HEK293 (cell line): ENCODE measurements at regions not wholly inside any gene's neighbourhood (a gene's known extent, or its start where the extent isn't known, plus 50 kb on each side); places are given as distances from the start of the nearest gene placed in this dataset.

Experiments used
- CTCF ChIA-PET: fragments of 350-600 bp; formaldehyde crosslinking; extraction: SDS; loops from one replicate; lab custom pipeline; 2021; ENCODE audit warnings: antibody characterized with exemption; lab: Yijun Ruan, JAX
- POLR2A ChIA-PET: fragments of 300-600 bp; formaldehyde crosslinking; extraction: SDS; loops from one replicate; lab custom pipeline; 2020; ENCODE audit warnings: antibody characterized with exemption, inconsistent platforms; lab: Yijun Ruan, JAX
- H3K27ac ChIP-seq: fragments of 200-500 bp; sonication (Bioruptor generic); 2 replicates; pipeline ENCODE4 v1.5.1; 2014; ENCODE audit warnings: low read depth, low read length, control low read depth, inconsistent platforms; ENCODE audit errors: extremely low read depth
- H3K36me3 ChIP-seq, 2 experiments: fragments of 200-500 bp in 1 of 2; sonication (Bioruptor generic) in 1 of 2; 1 replicate in 1 of 2; 2 replicates in 1 of 2; pipeline ENCODE4 v1.5.1; 2014 to 2017; ENCODE audit warnings: inconsistent platforms in 2 of 2, low read length in 2 of 2; ENCODE audit not compliant: control insufficient read depth in 2 of 2, insufficient read depth in 1 of 2
- H3K4me1 ChIP-seq: fragments of 200-500 bp; sonication (Bioruptor generic); 2 replicates; pipeline ENCODE4 v1.5.1; 2014; ENCODE audit warnings: mild to moderate bottlenecking, low read length, inconsistent platforms; ENCODE audit not compliant: control insufficient read depth, insufficient read depth
- H3K4me3 ChIP-seq: 2 replicates; pipeline ENCODE4 v1.5.1; 2011; ENCODE audit warnings: low read depth, mild to moderate bottlenecking, control low read depth, low read length, moderate library complexity
- H3K9me3 ChIP-seq: fragments of 200-500 bp; sonication (Bioruptor generic); 2 replicates; pipeline ENCODE4 v1.5.1; 2014; ENCODE audit warnings: low read depth, low read length, inconsistent platforms; ENCODE audit not compliant: control insufficient read depth, insufficient read depth
- HOXC10 ChIP-seq: sonication (generic); formaldehyde crosslinking; IDR thresholded peaks from 2 replicates; pipeline ENCODE4 v1.8.1; 2023; ENCODE audit warnings: mild to moderate bottlenecking, missing genetic modification reagents
- KLF10 ChIP-seq: fragments of 450-650 bp; IDR thresholded peaks from 2 replicates; pipeline ENCODE4 v1.5.1; 2018; ENCODE audit warnings: missing biosample characterization, mild to moderate bottlenecking, missing genetic modification characterization
- KLF17 ChIP-seq: fragments of 450-650 bp; formaldehyde crosslinking; IDR thresholded peaks from 2 replicates; pipeline ENCODE4 v1.5.1; 2016; ENCODE audit warnings: missing biosample characterization, missing genetic modification characterization
- KLF7 ChIP-seq: fragments of 450-650 bp; formaldehyde crosslinking; IDR thresholded peaks from 2 replicates; pipeline ENCODE4 v1.5.1; 2016; ENCODE audit warnings: missing biosample characterization, missing genetic modification characterization, borderline replicate concordance
- PRDM4 ChIP-seq: fragments of 450-650 bp; formaldehyde crosslinking; IDR thresholded peaks from 2 replicates; pipeline ENCODE4 v1.5.1; 2017; ENCODE audit warnings: missing biosample characterization, missing genetic modification characterization
- PRDM6 ChIP-seq: fragments of 450-650 bp; formaldehyde crosslinking; IDR thresholded peaks from 2 replicates; pipeline ENCODE4 v1.5.1; 2017; ENCODE audit warnings: missing biosample characterization, missing genetic modification characterization
- RBAK ChIP-seq: fragments of 450-650 bp; formaldehyde crosslinking; IDR thresholded peaks from 2 replicates; pipeline ENCODE4 v1.5.1; 2016; ENCODE audit warnings: missing biosample characterization, missing genetic modification characterization
- TRIM28 ChIP-seq: IDR thresholded peaks from 2 replicates; pipeline ENCODE4 v1.6.1; 2011; ENCODE audit warnings: low read length, control low read depth, borderline replicate concordance
- ZBTB7A ChIP-seq: fragments of 450-650 bp; formaldehyde crosslinking; IDR thresholded peaks from 2 replicates; pipeline ENCODE4 v1.5.1; 2016; ENCODE audit warnings: low read depth, missing biosample characterization, missing genetic modification characterization
- ZNF112 ChIP-seq: fragments of 450-650 bp; formaldehyde crosslinking; IDR thresholded peaks from 2 replicates; pipeline ENCODE4 v1.5.0; 2017; ENCODE audit warnings: missing biosample characterization, missing genetic modification characterization
- ZNF133 ChIP-seq: fragments of 450-650 bp; formaldehyde crosslinking; IDR thresholded peaks from 2 replicates; pipeline ENCODE4 v1.5.1; 2016; ENCODE audit warnings: missing biosample characterization, missing genetic modification characterization
- ZNF148 ChIP-seq: fragments of 450-650 bp; formaldehyde crosslinking; IDR thresholded peaks from 2 replicates; pipeline ENCODE4 v1.5.0; 2017; ENCODE audit warnings: missing biosample characterization, missing genetic modification characterization, borderline replicate concordance
- ZNF223 ChIP-seq: fragments of 450-650 bp; formaldehyde crosslinking; IDR thresholded peaks from 2 replicates; pipeline ENCODE4 v1.5.1; 2016; ENCODE audit warnings: missing biosample characterization, missing genetic modification characterization
- ZNF449 ChIP-seq: fragments of 450-650 bp; formaldehyde crosslinking; IDR thresholded peaks from 2 replicates; pipeline ENCODE4 v1.5.1; 2017; ENCODE audit warnings: missing biosample characterization, mild to moderate bottlenecking, missing genetic modification characterization, moderate library complexity
- ZNF580 ChIP-seq: fragments of 450-650 bp; formaldehyde crosslinking; IDR thresholded peaks from 2 replicates; pipeline ENCODE4 v1.5.1; 2016; ENCODE audit warnings: missing biosample characterization, missing genetic modification characterization
- ZNF664 ChIP-seq: fragments of 450-650 bp; formaldehyde crosslinking; IDR thresholded peaks from 2 replicates; pipeline ENCODE4 v1.5.1; 2016; ENCODE audit warnings: missing biosample characterization, missing genetic modification characterization
- ZNF692 ChIP-seq: fragments of 450-650 bp; formaldehyde crosslinking; IDR thresholded peaks from 2 replicates; pipeline ENCODE4 v1.5.1; 2016; ENCODE audit warnings: missing biosample characterization, missing genetic modification characterization
- ZNF76 ChIP-seq: fragments of 450-650 bp; formaldehyde crosslinking; IDR thresholded peaks from 2 replicates; pipeline ENCODE4; 2016; ENCODE audit warnings: low read depth, missing biosample characterization, missing genetic modification characterization, borderline replicate concordance
- ZNF776 ChIP-seq: fragments of 450-650 bp; formaldehyde crosslinking; IDR thresholded peaks from 2 replicates; pipeline ENCODE4 v1.5.0; 2017; ENCODE audit warnings: missing biosample characterization, missing genetic modification characterization, borderline replicate concordance

- no peak for TF ChIP-seq ZNF148
Observed at GRCh38 chr4:35229021-35229420, 1015.3 kb downstream of the ARAP2 start (continued).

GRCh38 chr4:35237924-35238323 is 1006.4 kb downstream of the ARAP2 start:
- no peaks in the 10 kb centered on the region for H3K9me3 ChIP-seq
- CTCF ChIA-PET: no interaction called here
- H3K27ac ChIP-seq: no peak overlapping the region
- no peak for TF ChIP-seq ZNF776 (tag by site-specific recombination)
- no peak for TF ChIP-seq ZNF76 (tag by site-specific recombination)
- no peak for TF ChIP-seq RBAK (tag by site-specific recombination)
- no peak for TF ChIP-seq PRDM4 (tag by site-specific recombination)
- TF ChIP-seq ZNF133: no peak
- no peak for TF ChIP-seq ZNF692 (tag by site-specific recombination)
- no peak for TF ChIP-seq ZNF112
- TF ChIP-seq ZNF449: no peak
- no peak for TF ChIP-seq KLF10 (tag by site-specific recombination)
- no peak for TF ChIP-seq ZNF580 (tag by site-specific recombination)
- no peak for TF ChIP-seq KLF7 (tag by site-specific recombination)
- no peak for TF ChIP-seq KLF17
- TF ChIP-seq ZBTB7A (tag by site-specific recombination): no peak
- TF ChIP-seq TRIM28: no peak
- no peak for TF ChIP-seq HOXC10 (CRISPR knock-in tag)
- TF ChIP-seq PRDM6 (tag by site-specific recombination): no peak
- no peak for TF ChIP-seq ZNF664 (tag by site-specific recombination)
- no peak for TF ChIP-seq ZNF223 (tag by site-specific recombination)
- no peaks in the 10 kb centered on the region for H3K36me3 ChIP-seq
- POLR2A ChIA-PET: no interaction called here
- no peaks in the 10 kb centered on the region for H3K4me1 ChIP-seq
- H3K4me3 ChIP-seq: no peak overlapping the region
